ENCODE measurements at regions not wholly inside any gene's neighbourhood (a gene's known extent, or its start where the extent isn't known, plus 50 kb on each side); places are given as distances from the start of the nearest gene placed in this dataset.

GRCh38 chr1:192954705-192955265, 104.4 kb downstream of the UCHL5 start:
- no peak for TF ChIP-seq CTCF (tag by site-specific recombination; IDR thresholded peaks at IDR 0.05)
- TF ChIP-seq REST (tag by site-specific recombination; IDR thresholded peaks at IDR 0.05), result no peak
- TF ChIP-seq ZNF280C (tag by site-specific recombination; IDR thresholded peaks at IDR 0.05), result no peak
- TF ChIP-seq ZNF24 (tag by site-specific recombination; IDR thresholded peaks at IDR 0.05), result no peak
- no peak for TF ChIP-seq ZNF274 (IDR thresholded peaks at IDR 0.05; ENCODE audit: low read length)
- no peak for TF ChIP-seq ZNF274 (tag by site-specific recombination; IDR thresholded peaks at IDR 0.05; ENCODE audit: borderline replicate concordance)
- no peak for TF ChIP-seq ZNF76 (tag by site-specific recombination; IDR thresholded peaks at IDR 0.05; ENCODE audit: borderline replicate concordance, low read depth)
- TF ChIP-seq ZNF433 (tag by site-specific recombination; IDR thresholded peaks at IDR 0.05; ENCODE audit: low read depth), result no peak
- TF ChIP-seq SP7 (tag by site-specific recombination; IDR thresholded peaks at IDR 0.05), result no peak
- TF ChIP-seq ZBTB49 (tag by site-specific recombination; IDR thresholded peaks at IDR 0.05; ENCODE audit: low read depth), result no peak
- no peak for TF ChIP-seq ZNF473 (tag by site-specific recombination; IDR thresholded peaks at IDR 0.05)
- no peak for TF ChIP-seq RBAK (tag by site-specific recombination; IDR thresholded peaks at IDR 0.05)
- TF ChIP-seq ZIC2 (tag by site-specific recombination; IDR thresholded peaks at IDR 0.05), result no peak
- TF ChIP-seq ZBTB26 (tag by site-specific recombination; optimal IDR thresholded peaks at IDR 0.05), result no peak
- TF ChIP-seq ZNF16 (tag by site-specific recombination; IDR thresholded peaks at IDR 0.05; ENCODE audit: low read depth), result no peak

Data from HEK293 (cell line).